Kidney tubule cell (primary cell): ENCODE measurements at regions not wholly inside any gene's neighbourhood (a gene's known extent, or its start where the extent isn't known, plus 50 kb on each side); places are given as distances from the start of the nearest gene placed in this dataset.
"Not testable (repeated sequence)": the region's sequence is repeated elsewhere in the genome, so short reads cannot be mapped to it uniquely, and the experiment has no call there.

Experiments
- DNase-seq: peaks from one replicate; pipeline ENCODE4 v3.0.0-alpha.2; 2018; ENCODE audit warnings: low spot score

DNA sequence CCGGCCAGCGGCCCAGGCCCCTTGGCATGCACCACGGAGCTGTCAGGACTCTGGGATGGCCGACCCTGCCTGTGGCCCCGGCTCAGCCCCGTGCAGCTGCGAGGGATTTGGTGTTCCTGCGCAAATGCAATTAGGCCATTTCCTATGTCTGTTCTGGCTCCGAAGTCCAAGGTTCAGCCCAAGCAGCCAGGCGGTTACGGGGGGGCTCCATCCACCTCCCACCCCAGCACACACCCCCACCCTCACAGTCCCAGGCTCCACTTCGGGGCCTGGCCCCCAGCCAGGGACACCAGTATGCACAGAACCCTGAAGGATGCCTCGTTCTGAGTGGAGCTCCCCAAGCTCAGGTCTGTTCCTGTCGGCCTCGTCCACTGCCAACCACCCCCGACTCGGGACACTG is 2965.7 kb downstream of the RPIA start:
- DNase-seq, result peak; percentile 21

GRCh38 chr2:91658336-91658735 is 2966.9 kb downstream of the RPIA start:
- DNase-seq, result not testable (repeated sequence)

GRCh38 chr2:91659189-91659916 is 2967.9 kb downstream of the RPIA start:
- DNase-seq, result not testable (repeated sequence)

DNA sequence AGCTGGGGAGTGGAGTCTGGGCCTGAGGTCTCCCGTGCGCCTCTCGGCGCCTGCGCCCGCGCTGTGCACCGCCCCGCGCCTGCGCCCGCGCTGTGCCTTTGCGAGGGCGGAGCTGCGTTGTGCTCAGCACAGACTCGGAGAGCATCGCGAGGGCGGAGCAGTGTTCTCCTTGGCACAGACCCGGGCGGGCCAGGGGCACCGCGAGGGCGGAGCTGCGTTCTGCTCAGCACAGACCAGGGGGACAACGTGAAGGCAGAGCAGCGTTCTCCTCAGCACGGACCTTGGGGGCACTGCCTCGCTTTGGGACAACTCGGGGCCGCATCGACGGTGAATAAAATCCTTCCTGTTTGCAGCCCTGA is 2968.4 kb downstream of the RPIA start:
- DNase-seq, result peak; percentile 41

GRCh38 chr2:91667341-91667740 is 2975.9 kb downstream of the RPIA start:
- peak; percentile 3 for DNase-seq

- DNase-seq, result not testable (repeated sequence)
Measured at GRCh38 chr2:91685541-91685940, 2994.1 kb downstream of the RPIA start.

GRCh38 chr2:91686046-91686445 is 2994.6 kb downstream of the RPIA start:
- DNase-seq, result not testable (repeated sequence)
